Tibial nerve (tissue), 4 donors: ENCODE measurements at regions not wholly inside any gene's neighbourhood (a gene's known extent, or its start where the extent isn't known, plus 50 kb on each side); places are given as distances from the start of the nearest gene placed in this dataset.

Experiments
- DNase-seq, 2 donors: peaks; one replicate each; pipeline ENCODE4 v3.0.0-alpha.2; 2019; ENCODE audit warnings: low spot score in 2 of 2
- H3K27ac ChIP-seq, 4 donors: fragments of 200-600 bp; sonication (generic) in 3 of 4; one replicate each; pipeline ENCODE4 v1.5.1; 2017 to 2019; ENCODE audit warnings: mild to moderate bottlenecking in 1 of 4
- H3K27me3 ChIP-seq, 2 donors: fragments of 200-600 bp; sonication (generic) in 1 of 2; one replicate each; pipeline versions ENCODE4 v1.5.1 to v1.6.0; 2017 to 2019
- H3K36me3 ChIP-seq, 3 donors: fragments of 200-600 bp; sonication (generic); one replicate each; pipeline ENCODE4 v1.5.1; 2018 to 2019
- H3K4me1 ChIP-seq, 4 donors: fragments of 200-600 bp; sonication (generic) in 3 of 4; one replicate each; pipeline ENCODE4 v1.5.1; 2017 to 2019
- H3K4me3 ChIP-seq, 4 donors: fragments of 200-600 bp; sonication (generic) in 3 of 4; one replicate each; pipeline ENCODE4 v1.5.1; 2017 to 2019; ENCODE audit warnings: mild to moderate bottlenecking in 1 of 4, moderate library complexity in 1 of 4
- H3K9me3 ChIP-seq, 4 donors: fragments of 200-600 bp; sonication (generic) in 3 of 4; one replicate each; pipeline ENCODE4 v1.5.1; 2017 to 2019
- CTCF ChIP-seq, 5 experiments: fragments of 200-600 bp in 3 of 5; fragments of 450-650 bp in 2 of 5; sonication (generic) in 3 of 5; IDR thresholded peaks; one replicate each; pipeline ENCODE4 v1.5.1; 2016 to 2019; ENCODE audit warnings: antibody characterized with exemption in 5 of 5, mild to moderate bottlenecking in 3 of 5, moderate library complexity in 2 of 5
- EP300 ChIP-seq, 2 donors: sonication (generic); formaldehyde crosslinking; IDR thresholded peaks; one replicate each; pipeline ENCODE4 v1.6.1; 2017; ENCODE audit warnings: antibody characterized with exemption in 2 of 2, mild to moderate bottlenecking in 1 of 2
- POLR2A ChIP-seq, 2 donors: fragments of 450-650 bp; IDR thresholded peaks; one replicate each; pipeline ENCODE4 v1.6.1; 2017; ENCODE audit warnings: antibody characterized with exemption in 2 of 2, mild to moderate bottlenecking in 2 of 2, moderate library complexity in 2 of 2
- WGBS, 2 donors: methylation state at CpG; one replicate each; pipeline ENCODE4 v1.1.5; 2018; 5-methylcytosine and 5-hydroxymethylcytosine counted together

GRCh38 chr5:29852329-29852728 is 1341.2 kb upstream of the CDH6 start:
- peaks cover 0 to 8% (median 0%) of the 10 kb centered on the region in 4 donors for H3K9me3 ChIP-seq
- no peaks in the 10 kb centered on the region for H3K36me3 ChIP-seq
- no peaks in the 10 kb centered on the region for H3K27me3 ChIP-seq
- DNase-seq, result no peak
- H3K4me3 ChIP-seq, result no peak overlapping the region
- no peaks in the 10 kb centered on the region for H3K4me1 ChIP-seq
- no peak overlapping the region for H3K27ac ChIP-seq
- 89% methylated on average over 2 of the region's 2 CpGs for WGBS, 2 donors
- TF ChIP-seq EP300 (IDR thresholded peaks at IDR 0.05) (no peak), CTCF (IDR thresholded peaks at IDR 0.05) (no peak)

GRCh38 chr5:29845206-29845605 is 1348.3 kb upstream of the CDH6 start:
- no peak overlapping the region for H3K4me3 ChIP-seq
- no peak for DNase-seq
- H3K27ac ChIP-seq, result no peak overlapping the region
- no peaks in the 10 kb centered on the region for H3K27me3 ChIP-seq
- H3K4me1 ChIP-seq, result no peaks in the 10 kb centered on the region
- H3K9me3 ChIP-seq, result peaks cover 0 to 7% (median 0%) of the 10 kb centered on the region in 4 donors
- H3K36me3 ChIP-seq, result no peaks in the 10 kb centered on the region
- no peak for TF ChIP-seq EP300 (IDR thresholded peaks at IDR 0.05)
- no peak for TF ChIP-seq CTCF (IDR thresholded peaks at IDR 0.05)
- TF ChIP-seq POLR2A (IDR thresholded peaks at IDR 0.05), result no peak
- 94 to 97% methylated on average over 3 of the region's 3 CpGs for WGBS, 2 donors

GRCh38 chr5:29833394-29833793 is 1360.1 kb upstream of the CDH6 start:
- 39 to 53% methylated on average over 2 of the region's 2 CpGs for WGBS, 2 donors
- H3K4me1 ChIP-seq, result no peaks in the 10 kb centered on the region
- no peaks in the 10 kb centered on the region for H3K9me3 ChIP-seq
- no peak overlapping the region for H3K4me3 ChIP-seq
- H3K27ac ChIP-seq, result no peak overlapping the region
- TF ChIP-seq EP300 (IDR thresholded peaks at IDR 0.05), result no peak
- no peak for TF ChIP-seq POLR2A (IDR thresholded peaks at IDR 0.05)
- TF ChIP-seq CTCF (IDR thresholded peaks at IDR 0.05), result no peak
- no peak for DNase-seq
- H3K36me3 ChIP-seq, result no peaks in the 10 kb centered on the region
- H3K27me3 ChIP-seq, result no peaks in the 10 kb centered on the region

- no peaks in the 10 kb centered on the region for H3K27me3 ChIP-seq
- no peaks in the 10 kb centered on the region for H3K9me3 ChIP-seq
- no peaks in the 10 kb centered on the region for H3K36me3 ChIP-seq
- WGBS, 2 donors, result 66 to 70% methylated on average over 4 of the region's 4 CpGs
- H3K4me1 ChIP-seq, result no peaks in the 10 kb centered on the region
- no peak for TF ChIP-seq CTCF (IDR thresholded peaks at IDR 0.05)
- TF ChIP-seq EP300 (IDR thresholded peaks at IDR 0.05), result no peak
- TF ChIP-seq POLR2A (IDR thresholded peaks at IDR 0.05), result no peak
- H3K4me3 ChIP-seq, result no peak overlapping the region
- no peak for DNase-seq
- no peak overlapping the region for H3K27ac ChIP-seq
These were observed 1371.0 kb upstream of the CDH6 start for GRCh38 chr5:29822521-29822920.

GRCh38 chr5:29811914-29812679 is 1381.4 kb upstream of the CDH6 start:
- TF ChIP-seq EP300 (IDR thresholded peaks at IDR 0.05) (no peak), CTCF (IDR thresholded peaks at IDR 0.05) (no peak), POLR2A (IDR thresholded peaks at IDR 0.05) (no peak)
- Histone ChIP-seq H3K9me3 (no peaks in the 10 kb centered on the region), H3K36me3 (no peaks in the 10 kb centered on the region), H3K4me1 (no peaks in the 10 kb centered on the region), H3K27me3 (no peaks in the 10 kb centered on the region), H3K27ac (no peak overlapping the region), H3K4me3 (no peak overlapping the region)
- WGBS, 2 donors, result 73 to 83% methylated on average over 2 of the region's 2 CpGs
- DNase-seq, result no peak
